Heart left ventricle (tissue), 13 donors: ENCODE measurements at regions not wholly inside any gene's neighbourhood (a gene's known extent, or its start where the extent isn't known, plus 50 kb on each side); places are given as distances from the start of the nearest gene placed in this dataset.

Source experiments
- CTCF ChIP-seq, 12 donors: fragments of 200-600 bp; sonication (generic) in 4 of 12; IDR thresholded peaks; one replicate each; pipeline versions ENCODE4 v1.5.0 to v1.8.0; 2018 to 2022; ENCODE audit warnings: antibody characterized with exemption in 12 of 12, mild to moderate bottlenecking in 5 of 12
- POLR2A ChIP-seq, 2 donors: fragments of 450-650 bp; IDR thresholded peaks; one replicate each; pipeline ENCODE4 v1.6.1; 2017; ENCODE audit warnings: antibody characterized with exemption in 2 of 2, mild to moderate bottlenecking in 2 of 2, moderate library complexity in 2 of 2
- donor health status: ischemic (EF 13 %, LVEDD 7.1; RV severe dilation, severe dysfunction).
- donor health status: DM: no; HTN: yes; CAD: no.
- donor health status: DM: no; HTN: no; CAD: no.
- donor health status: ischemic (EF 25% LVEDD 6.9; RV normal size, moderate dysfunction).
- donor health status: ischemic (EF 25% LVEDD 5.7; RV mildly dilated, moderate dysfunction).
- donor health status: ischemic (EF 35%, LVEDD 5.7; RV mildly dilated, moderate dysfunction).
- donor health status: nonischemic (EF 11% LVEDD 7.7; RV severe dilation, severe dysfunction).
- donor health status: DM: yes; HTN: yes; CAD: no.
- donor health status: PGD.
- donor health status: ischemic (EF 29% LVEDD 5.4; RV normal size, mild dysfunction).
- donor health status: nonischemic (EF 23%, LVEDD 6.1; RV moderate dilation, normal function).

DNA sequence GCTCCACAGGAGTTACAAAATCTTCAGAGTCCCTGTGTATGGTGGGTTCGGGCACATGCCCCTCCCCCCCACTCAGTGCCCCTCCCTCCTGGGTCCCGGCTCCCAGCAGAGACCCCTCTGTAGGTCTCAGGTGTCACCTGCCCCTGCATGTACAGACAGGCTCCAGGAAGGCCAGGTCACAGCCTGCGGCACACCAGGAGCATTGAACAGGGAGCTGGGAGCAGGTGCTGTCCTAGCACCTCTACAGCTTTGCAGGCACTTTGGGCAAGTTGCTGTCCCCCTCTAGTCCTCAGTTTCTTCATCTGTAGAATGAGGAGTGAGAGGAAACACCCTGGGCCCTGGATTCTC is 80.1 kb upstream of the RTL6 start:
- TF ChIP-seq CTCF (IDR thresholded peaks at IDR 0.05) (no peak), POLR2A (IDR thresholded peaks at IDR 0.05) (no peak)
